ENCODE measurements at regions not wholly inside any gene's neighbourhood (a gene's known extent, or its start where the extent isn't known, plus 50 kb on each side); places are given as distances from the start of the nearest gene placed in this dataset.
"Not testable (repeated sequence)": the region's sequence is repeated elsewhere in the genome, so short reads cannot be mapped to it uniquely, and the experiment has no call there.

GRCh38 chr2:242103093-242103492 is 233.6 kb downstream of the RTP5 start:
- TF ChIP-seq CTCF (IDR thresholded peaks at IDR 0.05; ENCODE audit: poor library complexity); EZH2 (IDR thresholded peaks at IDR 0.05; ENCODE audit: borderline replicate concordance); EZH2phosphoT487 (IDR thresholded peaks at IDR 0.05; ENCODE audit: low read depth, severe bottlenecking, unreplicated experiment): not testable (repeated sequence)
